Aorta (tissue), 5 donors: ENCODE measurements at regions not wholly inside any gene's neighbourhood (a gene's known extent, or its start where the extent isn't known, plus 50 kb on each side); places are given as distances from the start of the nearest gene placed in this dataset.
A peak's percentile ranks its signal among the peaks of the same experiment; 100 is the strongest.

Experiments
- ATAC-seq: fragments of 200-7000 bp; cut with Tn5 transposase; one replicate; pipeline ENCODE4 v1.9.1; 2022; ENCODE audit warnings: moderate library complexity; ENCODE audit not compliant: low FRiP score
- DNase-seq, 2 donors: peaks; one replicate each; pipeline ENCODE4 v3.0.0-alpha.2; 2020
- H3K27ac ChIP-seq, 2 donors: one replicate each; pipeline ENCODE4 v1.5.1; 2013; ENCODE audit warnings: low read length in 2 of 2, mild to moderate bottlenecking in 2 of 2, moderate library complexity in 2 of 2, control low read depth in 1 of 2, inconsistent platforms in 1 of 2, low read depth in 1 of 2
- H3K27me3 ChIP-seq, 2 donors: one replicate each; pipeline ENCODE4 v1.6.1; 2013; ENCODE audit warnings: control low read depth in 1 of 2, low read length in 1 of 2, mild to moderate bottlenecking in 1 of 2, moderate library complexity in 1 of 2; ENCODE audit not compliant: insufficient read depth in 2 of 2, control insufficient read depth in 1 of 2
- H3K36me3 ChIP-seq, 2 donors: one replicate each; pipeline ENCODE4 v1.6.1; 2013; ENCODE audit warnings: control low read depth in 1 of 2, low read length in 1 of 2, mild to moderate bottlenecking in 1 of 2; ENCODE audit not compliant: insufficient read depth in 2 of 2, control insufficient read depth in 1 of 2
- H3K4me1 ChIP-seq, 2 donors: one replicate each; pipeline ENCODE4 v1.6.1; 2013; ENCODE audit warnings: low read length in 2 of 2, control low read depth in 1 of 2, mild to moderate bottlenecking in 1 of 2, moderate library complexity in 1 of 2; ENCODE audit not compliant: insufficient read depth in 2 of 2, control insufficient read depth in 1 of 2
- H3K4me3 ChIP-seq, 2 donors: one replicate each; pipeline ENCODE4 v1.5.1; 2013; ENCODE audit warnings: low read length in 2 of 2, control low read depth in 1 of 2, mild to moderate bottlenecking in 1 of 2
- H3K9me3 ChIP-seq: one replicate; pipeline ENCODE4 v1.6.1; 2013; ENCODE audit warnings: mild to moderate bottlenecking, low read length; ENCODE audit not compliant: control insufficient read depth
- WGBS, 2 donors: extraction: QIAGEN DNeasy Blood & Tissue Kit; methylation state at CpG; one replicate each; pipeline ENCODE4 v1.1.7; 2013; 5-methylcytosine and 5-hydroxymethylcytosine counted together
- intact Hi-C, 2 donors: fragments of 100-400 bp; cut with DNase I; formaldehyde crosslinking; loops; one replicate each; pipeline versions ENCODE4 v1.14.2 to v1.15.0; 2022
- donor health status: healthy with polysubstance abuse.
- donor health status: Bipolar disorder and iron deficiency.
- donor health status: DM: no; HTN: no; CAD: no.
- donor health status: DM: no; HTN: no; CAD: no.
- donor health status: DM: yes; HTN: yes; CAD: no.

DNA sequence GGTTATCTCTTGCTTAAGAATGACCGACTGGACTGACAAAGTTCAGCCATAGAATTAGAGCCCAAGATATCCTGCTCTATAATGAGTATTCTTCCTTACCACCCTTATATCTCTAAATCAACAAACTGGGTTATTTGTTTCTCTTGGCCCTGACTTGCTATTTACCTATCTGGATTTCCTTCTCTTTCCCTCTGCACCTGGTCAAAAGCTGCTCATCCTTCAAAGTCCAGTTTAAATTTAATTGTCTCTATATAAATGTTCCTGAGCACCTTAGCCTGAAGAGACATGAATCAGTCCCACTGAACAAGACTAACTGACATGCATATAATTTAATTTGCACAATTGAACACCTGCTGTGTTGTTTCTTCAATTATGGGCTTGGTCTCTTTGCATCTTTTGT is 127.1 kb upstream of the KCNJ15 start:
- H3K36me3 ChIP-seq: no peaks in the 10 kb centered on the region
- no peaks in the 10 kb centered on the region for H3K27me3 ChIP-seq
- no peaks in the 10 kb centered on the region for H3K4me1 ChIP-seq
- intact Hi-C loops: loop anchor here in 1 of 2 donors (5.0 kb wide), 1 partner anchor 427 kb away; no protein-coding TSS in a partner anchor
- no peak for DNase-seq
- no peak for ATAC-seq
- 94 to 100% methylated on average over 1 of the region's 1 CpG for WGBS, 2 donors
- H3K9me3 ChIP-seq: no peaks in the 10 kb centered on the region
- H3K27ac ChIP-seq: no peak overlapping the region
- no peak overlapping the region for H3K4me3 ChIP-seq

DNA sequence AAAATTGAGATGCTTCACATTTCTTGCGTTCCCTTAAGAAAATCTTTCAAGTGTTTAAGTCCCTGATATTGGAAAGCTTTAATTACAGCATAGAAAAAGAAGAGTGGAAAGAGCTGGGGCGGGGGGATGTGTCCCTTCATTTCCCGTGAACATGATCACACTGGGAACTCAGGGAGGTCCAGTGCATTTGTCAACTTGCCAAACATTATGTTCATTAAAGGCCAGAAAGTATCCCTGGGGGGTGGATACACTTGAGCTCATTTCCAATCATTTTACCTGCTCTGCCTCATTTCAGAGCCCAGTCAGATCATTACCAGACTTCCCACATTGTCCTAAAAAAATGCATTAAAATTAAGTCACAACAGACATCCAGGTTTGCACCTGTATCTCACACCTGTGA is 123.6 kb upstream of the KCNJ15 start:
- H3K27ac ChIP-seq: no peak overlapping the region
- no peaks in the 10 kb centered on the region for H3K27me3 ChIP-seq
- H3K4me3 ChIP-seq: no peak overlapping the region
- H3K36me3 ChIP-seq: no peaks in the 10 kb centered on the region
- no peak for DNase-seq
- no peaks in the 10 kb centered on the region for H3K9me3 ChIP-seq
- H3K4me1 ChIP-seq: no peaks in the 10 kb centered on the region
- 86 to 89% methylated on average over 3 of the region's 3 CpGs for WGBS, 2 donors
- intact Hi-C loops: no loop called here
- no peak for ATAC-seq

DNA sequence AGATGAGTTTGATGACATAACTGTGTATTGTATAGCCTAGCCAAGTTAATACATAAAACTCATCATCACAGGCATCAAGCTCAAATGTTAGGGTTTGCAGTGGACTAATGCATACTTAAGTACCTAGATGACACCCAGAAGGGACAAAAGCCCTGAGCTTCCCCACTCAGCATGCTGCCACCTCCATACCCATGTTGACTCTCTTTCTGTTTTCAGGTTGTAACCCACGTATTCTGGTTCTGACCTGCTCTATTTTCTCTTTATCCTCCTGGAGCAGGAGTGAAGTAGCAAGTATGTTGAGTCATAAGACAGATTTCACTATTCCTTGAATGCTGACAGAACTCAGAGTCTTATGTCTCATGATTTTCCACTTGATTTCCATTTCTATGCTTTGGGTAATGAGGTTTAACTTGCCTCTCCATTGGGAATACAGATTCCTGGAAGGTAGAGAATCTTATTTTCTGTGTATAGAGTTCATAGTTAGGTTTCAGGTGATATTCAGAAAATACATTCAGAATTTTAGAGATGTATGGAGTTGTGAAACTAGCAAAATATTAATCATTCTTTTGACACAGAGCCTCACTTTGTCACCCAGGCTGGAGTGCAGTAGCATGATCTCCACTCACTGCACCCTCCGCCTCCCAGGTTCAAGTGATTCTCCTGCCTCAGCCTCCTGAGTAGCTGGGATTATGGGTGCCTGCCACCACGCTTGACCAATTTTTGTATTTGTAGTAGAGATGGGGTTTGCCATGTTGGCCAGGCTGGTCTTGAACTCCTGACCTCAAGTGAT is 122.5 kb upstream of the KCNJ15 start:
- no peaks in the 10 kb centered on the region for H3K9me3 ChIP-seq
- no peaks in the 10 kb centered on the region for H3K36me3 ChIP-seq
- ATAC-seq (no peak), DNase-seq (no peak)
- H3K4me1 ChIP-seq: no peaks in the 10 kb centered on the region
- WGBS, 2 donors: 96 to 97% methylated on average over 3 of the region's 3 CpGs
- H3K4me3 ChIP-seq: no peak overlapping the region
- no peak overlapping the region for H3K27ac ChIP-seq
- no peaks in the 10 kb centered on the region for H3K27me3 ChIP-seq
- intact Hi-C loops: no loop called here

DNA sequence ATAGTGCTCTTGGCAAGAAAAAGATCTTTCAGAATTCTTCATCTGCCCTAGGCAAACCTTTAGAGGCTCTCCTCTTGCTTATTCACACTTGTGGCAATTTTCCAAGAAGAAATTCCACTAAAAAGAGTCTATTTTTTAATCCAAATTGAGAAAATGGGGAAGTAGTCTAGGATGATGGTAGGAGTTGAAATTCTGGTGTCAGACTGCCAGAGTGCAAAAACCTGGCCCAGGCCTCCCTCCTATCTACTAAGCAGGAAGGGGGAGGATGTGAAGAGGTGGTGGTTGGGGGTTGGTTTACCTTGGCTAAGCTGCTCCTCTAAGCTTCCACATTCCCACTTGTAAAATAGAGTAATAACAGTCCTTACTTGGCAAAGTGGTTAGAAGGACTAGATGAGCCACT is 120.6 kb upstream of the KCNJ15 start:
- H3K27me3 ChIP-seq: no peaks in the 10 kb centered on the region
- H3K36me3 ChIP-seq: no peaks in the 10 kb centered on the region
- intact Hi-C loops: no loop called here
- H3K27ac ChIP-seq: no peak overlapping the region
- ATAC-seq (no peak), DNase-seq (no peak)
- H3K4me1 ChIP-seq: no peaks in the 10 kb centered on the region
- no peak overlapping the region for H3K4me3 ChIP-seq
- H3K9me3 ChIP-seq: no peaks in the 10 kb centered on the region

DNA sequence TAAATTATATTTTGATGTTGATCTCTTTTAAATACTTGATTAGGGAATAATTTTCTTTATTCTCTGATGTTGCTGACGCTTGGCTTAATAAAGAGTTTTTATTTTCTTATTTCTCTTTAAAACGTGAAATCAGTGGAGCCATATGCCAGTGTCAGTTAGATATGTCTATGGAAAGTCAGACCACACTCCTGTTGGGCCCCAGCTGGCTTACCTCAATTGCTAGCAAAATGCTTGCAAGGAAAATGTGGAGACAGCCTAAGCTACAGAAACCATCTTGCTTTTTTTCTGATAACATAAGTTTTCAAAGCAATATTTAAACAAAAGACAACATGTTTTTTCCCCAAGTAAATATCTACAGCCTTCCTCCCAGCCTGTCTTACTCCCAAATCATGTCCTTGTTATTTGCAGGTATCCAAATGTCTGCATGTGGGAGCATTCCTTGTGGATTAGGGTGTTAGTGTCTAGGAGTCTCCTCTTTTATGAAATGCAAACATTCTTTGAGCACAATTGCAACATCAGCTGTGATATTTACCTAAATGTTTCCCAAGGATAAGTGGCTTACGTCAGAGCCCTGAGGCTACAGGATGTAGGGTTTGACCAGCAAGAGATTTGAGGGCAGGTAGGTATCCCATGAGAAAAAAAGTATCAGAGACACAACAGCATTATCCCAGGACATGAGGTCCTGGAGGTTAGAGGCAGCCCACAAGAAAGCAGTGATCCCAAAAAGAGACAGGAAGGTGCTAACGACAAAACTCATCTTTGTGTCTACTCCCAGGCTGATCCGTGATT is 117.2 kb upstream of the KCNJ15 start:
- H3K36me3 ChIP-seq: no peaks in the 10 kb centered on the region
- H3K27ac ChIP-seq: no peak overlapping the region
- ATAC-seq: no peak
- peaks cover 2% of the 10 kb centered on the region for H3K9me3 ChIP-seq
- intact Hi-C loops: no loop called here
- WGBS, 2 donors: 78 to 85% methylated on average over 5 of the region's 5 CpGs
- H3K4me3 ChIP-seq: no peak overlapping the region
- no peaks in the 10 kb centered on the region for H3K4me1 ChIP-seq
- H3K27me3 ChIP-seq: no peaks in the 10 kb centered on the region
- no peak for DNase-seq

DNA sequence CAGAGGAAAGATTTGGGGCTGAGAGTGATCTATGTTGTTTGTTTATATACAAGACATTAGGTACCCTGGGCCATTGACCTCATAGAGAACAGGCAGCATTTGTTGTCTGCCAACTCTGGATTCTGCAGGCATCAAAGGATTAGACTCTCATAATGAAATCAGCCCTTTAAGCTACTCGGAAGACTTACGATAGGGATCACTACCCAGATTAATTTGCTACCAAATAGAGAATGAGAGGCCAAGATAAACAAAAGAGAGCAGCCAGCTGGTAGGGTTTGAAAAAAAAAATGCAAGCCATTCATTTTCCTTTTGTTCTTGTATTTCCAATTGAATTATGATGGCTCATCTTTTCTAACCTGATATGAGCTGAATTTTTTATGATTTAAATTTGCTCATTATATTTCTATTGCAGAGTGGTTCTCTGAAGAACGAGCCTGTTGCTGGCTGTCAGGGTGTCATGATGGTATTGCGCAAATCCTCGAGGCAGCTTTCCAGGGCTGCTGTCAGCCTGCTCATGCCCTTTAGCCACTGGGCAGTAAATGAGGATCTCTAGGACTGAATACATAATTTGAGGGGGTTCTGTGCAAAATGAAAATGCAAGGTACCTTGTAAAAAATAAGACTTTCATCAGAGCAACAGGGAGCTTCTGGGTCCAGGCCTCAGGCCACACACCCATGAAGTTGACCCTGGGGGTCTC is 116.4 kb upstream of the KCNJ15 start:
- H3K27me3 ChIP-seq: no peaks in the 10 kb centered on the region
- H3K36me3 ChIP-seq: no peaks in the 10 kb centered on the region
- intact Hi-C loops: no loop called here
- 29 to 35% methylated on average over 5 of the region's 5 CpGs for WGBS, 2 donors
- peaks cover 2% of the 10 kb centered on the region for H3K9me3 ChIP-seq
- ATAC-seq (no peak), DNase-seq (peak; percentile 63 to 78)
- no peaks in the 10 kb centered on the region for H3K4me1 ChIP-seq
- H3K4me3 ChIP-seq: no peak overlapping the region
- no peak overlapping the region for H3K27ac ChIP-seq

DNA sequence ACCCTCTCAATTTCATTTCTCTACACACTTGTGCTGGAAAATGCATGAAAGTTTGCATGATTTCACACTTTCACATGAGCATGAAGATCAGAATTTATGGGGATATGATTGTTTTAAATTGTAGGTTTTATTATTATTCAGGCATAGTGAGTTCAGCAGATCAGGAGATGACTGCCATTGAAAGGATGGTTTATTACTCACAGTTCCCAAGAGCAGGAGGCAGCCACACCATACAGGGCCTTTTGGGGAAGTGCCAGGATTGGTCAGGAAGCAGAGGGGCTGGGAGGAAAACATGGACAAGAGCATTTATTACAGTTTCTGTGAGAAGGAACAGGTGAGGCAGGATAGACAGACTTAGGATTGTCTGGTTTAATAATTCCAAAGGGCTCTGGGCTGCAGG is 114.6 kb upstream of the KCNJ15 start:
- no peak overlapping the region for H3K27ac ChIP-seq
- no peaks in the 10 kb centered on the region for H3K27me3 ChIP-seq
- H3K9me3 ChIP-seq: peaks cover 2% of the 10 kb centered on the region
- H3K4me3 ChIP-seq: no peak overlapping the region
- no peaks in the 10 kb centered on the region for H3K4me1 ChIP-seq
- DNase-seq (no peak), ATAC-seq (no peak)
- intact Hi-C loops: no loop called here
- no peaks in the 10 kb centered on the region for H3K36me3 ChIP-seq

DNA sequence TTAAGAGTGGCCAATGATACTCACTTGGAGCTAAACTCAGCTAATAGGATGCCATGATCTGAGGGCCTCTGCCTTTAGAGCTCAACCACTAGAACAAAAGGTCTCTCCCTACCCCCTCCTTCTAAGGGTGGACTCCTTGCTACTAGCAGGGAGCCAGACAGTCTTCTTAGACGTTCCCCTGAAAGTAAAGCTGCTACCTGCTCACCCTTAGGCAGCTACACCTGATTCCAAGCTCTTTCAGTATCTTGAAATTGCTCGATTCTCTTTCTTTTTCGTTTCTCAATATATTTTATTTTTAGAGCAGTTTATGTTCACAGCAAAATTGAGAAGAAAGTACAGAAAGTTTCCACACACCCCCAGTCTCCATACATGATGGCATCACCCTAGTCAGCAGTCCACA is 112.6 kb upstream of the KCNJ15 start:
- no peaks in the 10 kb centered on the region for H3K36me3 ChIP-seq
- no peak overlapping the region for H3K27ac ChIP-seq
- no peaks in the 10 kb centered on the region for H3K4me1 ChIP-seq
- DNase-seq: no peak
- no peak for ATAC-seq
- H3K4me3 ChIP-seq: no peak overlapping the region
- WGBS, 2 donors: 64 to 70% methylated on average over 3 of the region's 3 CpGs
- intact Hi-C loops: no loop called here
- H3K9me3 ChIP-seq: peaks cover 2% of the 10 kb centered on the region
- no peaks in the 10 kb centered on the region for H3K27me3 ChIP-seq
